Psoas muscle (tissue), 7 donors: ENCODE measurements at regions not wholly inside any gene's neighbourhood (a gene's known extent, or its start where the extent isn't known, plus 50 kb on each side); places are given as distances from the start of the nearest gene placed in this dataset.

Experiments
- ATAC-seq, 4 donors: fragments of 200-7000 bp; cut with Tn5 transposase; one replicate each; pipeline ENCODE4 v1.9.1; 2020; ENCODE audit warnings: moderate library complexity in 3 of 4, mild to moderate bottlenecking in 2 of 4
- DNase-seq, 2 donors: peaks; one replicate each; pipeline ENCODE4 v3.0.0-alpha.2; 2020
- H3K27ac ChIP-seq: fragments of 200-600 bp; one replicate; pipeline ENCODE4 v1.8.0; 2022
- H3K27me3 ChIP-seq, 3 donors: fragments of 200-600 bp in 1 of 3; one replicate each; pipeline versions ENCODE4 v1.6.1 to v1.8.0; 2013 to 2022; ENCODE audit warnings: low read length in 2 of 3, mild to moderate bottlenecking in 2 of 3, moderate library complexity in 1 of 3; ENCODE audit not compliant: insufficient read depth in 3 of 3
- H3K36me3 ChIP-seq, 2 donors: fragments of 200-600 bp in 1 of 2; one replicate each; pipeline versions ENCODE4 v1.6.1 to v1.8.0; 2013 to 2022; ENCODE audit warnings: low read depth in 1 of 2, mild to moderate bottlenecking in 1 of 2, moderate library complexity in 1 of 2; ENCODE audit not compliant: insufficient read depth in 1 of 2
- H3K4me1 ChIP-seq: fragments of 200-600 bp; one replicate; pipeline ENCODE4 v1.8.0; 2022
- H3K4me3 ChIP-seq: fragments of 200-600 bp; one replicate; pipeline ENCODE4 v1.8.0; 2022; ENCODE audit warnings: mild to moderate bottlenecking
- H3K9me3 ChIP-seq: fragments of 200-600 bp; one replicate; pipeline ENCODE4 v1.8.0; 2022
- WGBS, 3 donors: extraction: QIAGEN DNeasy Blood & Tissue Kit; methylation state at CpG; one replicate each; pipeline versions ENCODE4 v1.1.6 to v1.1.7; 2013; 5-methylcytosine and 5-hydroxymethylcytosine counted together
- intact Hi-C, 2 donors: fragments of 100-400 bp; cut with DNase I; formaldehyde crosslinking; loops; one replicate each; pipeline versions ENCODE4 v1.11.0 to v1.14.2; 2022
- TF ChIP-seq, protein P1 (sequence below): fragments of 200-600 bp; IDR thresholded peaks from one replicate; pipeline ENCODE4 v1.8.0; 2022; ENCODE audit warnings: antibody characterized with exemption
- donor health status: healthy with polysubstance abuse.
- donor health status: DM: no; HTN: no; CAD: no; lungs with moderate emphysema.
- donor health status: Bipolar disorder and iron deficiency.
- donor health status: healthy.
- donor health status: DM: yes; HTN: yes; CAD: no.
- donor health status: DM: no; HTN: no; CAD: no.
- donor health status: DM: yes; HTN: yes; CAD: no.

DNA sequence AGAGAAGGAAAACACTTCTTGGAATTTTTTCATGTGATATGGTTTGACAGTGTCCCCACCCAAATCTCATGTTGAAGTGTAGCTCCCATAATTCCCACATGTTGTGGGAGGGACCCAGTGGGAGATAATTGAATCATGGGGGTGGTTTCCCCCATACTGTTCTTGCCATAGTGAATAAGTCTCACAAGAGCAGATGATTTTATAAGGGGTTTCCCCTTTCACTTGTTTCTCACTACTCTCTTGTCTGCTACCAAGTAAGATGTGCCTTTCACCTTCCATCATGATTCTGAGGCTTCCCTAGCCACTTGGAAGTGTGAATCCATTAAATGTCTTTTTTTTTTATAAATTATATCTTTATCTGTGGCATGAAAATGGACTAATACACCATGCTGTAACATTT lies 250.7 kb downstream of the LPIN1 start:
- TF ChIP-seq, protein P1, sequence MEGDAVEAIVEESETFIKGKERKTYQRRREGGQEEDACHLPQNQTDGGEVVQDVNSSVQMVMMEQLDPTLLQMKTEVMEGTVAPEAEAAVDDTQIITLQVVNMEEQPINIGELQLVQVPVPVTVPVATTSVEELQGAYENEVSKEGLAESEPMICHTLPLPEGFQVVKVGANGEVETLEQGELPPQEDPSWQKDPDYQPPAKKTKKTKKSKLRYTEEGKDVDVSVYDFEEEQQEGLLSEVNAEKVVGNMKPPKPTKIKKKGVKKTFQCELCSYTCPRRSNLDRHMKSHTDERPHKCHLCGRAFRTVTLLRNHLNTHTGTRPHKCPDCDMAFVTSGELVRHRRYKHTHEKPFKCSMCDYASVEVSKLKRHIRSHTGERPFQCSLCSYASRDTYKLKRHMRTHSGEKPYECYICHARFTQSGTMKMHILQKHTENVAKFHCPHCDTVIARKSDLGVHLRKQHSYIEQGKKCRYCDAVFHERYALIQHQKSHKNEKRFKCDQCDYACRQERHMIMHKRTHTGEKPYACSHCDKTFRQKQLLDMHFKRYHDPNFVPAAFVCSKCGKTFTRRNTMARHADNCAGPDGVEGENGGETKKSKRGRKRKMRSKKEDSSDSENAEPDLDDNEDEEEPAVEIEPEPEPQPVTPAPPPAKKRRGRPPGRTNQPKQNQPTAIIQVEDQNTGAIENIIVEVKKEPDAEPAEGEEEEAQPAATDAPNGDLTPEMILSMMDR, result no peak
- ATAC-seq, result no peak
- peaks cover 0 to 6% (median 0%) of the 10 kb centered on the region in 3 donors for H3K27me3 ChIP-seq
- H3K4me3 ChIP-seq, result no peak overlapping the region
- no peak for DNase-seq
- intact Hi-C loops, result no loop called here
- no peak overlapping the region for H3K27ac ChIP-seq
- no peaks in the 10 kb centered on the region for H3K4me1 ChIP-seq
- H3K9me3 ChIP-seq, result no peaks in the 10 kb centered on the region
- no peaks in the 10 kb centered on the region for H3K36me3 ChIP-seq

DNA sequence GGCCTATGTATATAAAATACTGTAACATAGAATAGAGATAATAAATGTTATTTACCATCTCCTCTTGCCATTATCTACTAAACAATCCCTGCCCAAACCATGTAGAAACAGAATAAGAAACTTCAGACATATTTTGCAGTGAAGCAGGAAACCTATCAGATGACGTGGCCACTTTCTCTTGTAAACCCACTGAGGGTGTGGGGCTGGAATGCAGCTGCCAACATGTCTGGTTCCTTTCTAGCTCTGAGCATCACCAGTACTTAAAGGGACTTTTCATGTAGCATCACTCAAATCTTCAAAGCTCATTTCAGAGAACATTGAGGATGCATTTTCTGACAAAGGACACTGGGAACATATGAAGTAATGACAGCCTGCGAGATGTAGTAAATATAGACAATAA lies 251.8 kb downstream of the LPIN1 start:
- TF ChIP-seq, protein P1, result no peak
- DNase-seq, result no peak
- no peak for ATAC-seq
- H3K4me1 ChIP-seq, result no peaks in the 10 kb centered on the region
- H3K9me3 ChIP-seq, result no peaks in the 10 kb centered on the region
- no peaks in the 10 kb centered on the region for H3K36me3 ChIP-seq
- no peak overlapping the region for H3K4me3 ChIP-seq
- peaks cover 0 to 6% (median 0%) of the 10 kb centered on the region in 3 donors for H3K27me3 ChIP-seq
- no peak overlapping the region for H3K27ac ChIP-seq
- 46 to 77% (median 63%) methylated on average over 2 of the region's 2 CpGs for WGBS, 3 donors
- intact Hi-C loops, result no loop called here

DNA sequence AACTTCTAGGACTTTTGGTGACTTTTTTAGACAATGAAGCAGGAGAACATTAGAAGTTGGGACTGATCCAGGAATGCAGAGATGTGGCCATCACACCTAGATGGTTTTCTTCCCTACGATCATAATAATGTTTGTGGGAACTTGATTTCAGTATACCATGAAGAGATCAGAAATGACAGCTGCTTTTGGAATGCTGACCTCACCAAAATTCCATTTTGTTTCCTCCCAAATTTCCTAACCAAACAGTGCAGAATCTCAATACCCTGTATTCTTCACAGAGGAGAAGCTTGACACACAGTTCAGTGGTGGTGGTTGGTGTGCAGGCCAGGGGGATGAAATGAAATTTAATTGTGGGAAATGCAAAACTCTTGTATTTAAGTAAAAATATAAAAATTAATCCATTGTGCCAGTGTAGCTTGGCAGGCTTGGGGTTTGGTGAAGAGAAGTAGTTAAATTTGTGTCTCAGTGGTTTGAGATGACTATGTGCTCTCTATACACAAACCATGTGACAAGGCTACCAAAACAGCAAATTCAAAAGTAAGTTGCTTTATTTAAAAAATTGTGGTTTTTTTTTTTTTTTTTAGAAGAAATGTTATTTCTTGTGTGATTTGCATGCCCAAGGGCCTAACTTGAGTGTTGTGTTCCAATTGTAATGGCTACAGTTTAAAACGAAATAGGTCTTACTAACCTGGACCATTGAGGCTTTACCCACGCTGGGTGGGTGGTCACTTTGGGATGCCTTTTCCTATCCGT lies 252.4 kb downstream of the LPIN1 start:
- H3K9me3 ChIP-seq, result no peaks in the 10 kb centered on the region
- DNase-seq, result no peak
- WGBS, 3 donors, result 76 to 81% (median 77%) methylated on average over 4 of the region's 4 CpGs
- no peaks in the 10 kb centered on the region for H3K4me1 ChIP-seq
- TF ChIP-seq, protein P1, result no peak
- ATAC-seq, result no peak
- intact Hi-C loops, result no loop called here
- H3K27me3 ChIP-seq, result peaks cover 0 to 6% (median 0%) of the 10 kb centered on the region in 3 donors
- no peak overlapping the region for H3K27ac ChIP-seq
- H3K36me3 ChIP-seq, result no peaks in the 10 kb centered on the region
- no peak overlapping the region for H3K4me3 ChIP-seq

DNA sequence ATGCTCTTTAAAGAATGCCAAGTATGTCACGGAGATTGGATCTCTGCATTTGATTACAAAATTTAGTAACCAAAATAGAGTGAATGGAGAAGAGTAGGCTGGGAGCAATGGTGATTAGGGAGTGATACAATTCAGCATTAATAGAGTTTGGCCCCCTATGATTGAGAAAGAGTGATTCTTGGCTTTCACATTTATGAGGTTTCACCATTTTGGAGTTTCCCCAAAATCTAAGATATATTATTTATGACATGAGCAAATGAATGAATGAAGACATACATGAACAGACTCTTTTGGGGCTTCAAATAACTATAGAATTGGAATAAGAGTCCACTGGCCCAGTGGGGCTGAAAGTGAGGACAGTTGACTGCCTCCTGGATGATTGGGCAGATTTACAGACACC lies 255.2 kb downstream of the LPIN1 start:
- H3K4me3 ChIP-seq, result no peak overlapping the region
- no peak for ATAC-seq
- no peaks in the 10 kb centered on the region for H3K9me3 ChIP-seq
- WGBS, 3 donors, result 69 to 83% (median 76%) methylated on average over 1 of the region's 1 CpG
- no peaks in the 10 kb centered on the region for H3K36me3 ChIP-seq
- H3K27me3 ChIP-seq, result peaks cover 0 to 6% (median 0%) of the 10 kb centered on the region in 3 donors
- H3K4me1 ChIP-seq, result no peaks in the 10 kb centered on the region
- intact Hi-C loops, result no loop called here
- DNase-seq, result no peak
- no peak overlapping the region for H3K27ac ChIP-seq
- TF ChIP-seq, protein P1, result no peak

DNA sequence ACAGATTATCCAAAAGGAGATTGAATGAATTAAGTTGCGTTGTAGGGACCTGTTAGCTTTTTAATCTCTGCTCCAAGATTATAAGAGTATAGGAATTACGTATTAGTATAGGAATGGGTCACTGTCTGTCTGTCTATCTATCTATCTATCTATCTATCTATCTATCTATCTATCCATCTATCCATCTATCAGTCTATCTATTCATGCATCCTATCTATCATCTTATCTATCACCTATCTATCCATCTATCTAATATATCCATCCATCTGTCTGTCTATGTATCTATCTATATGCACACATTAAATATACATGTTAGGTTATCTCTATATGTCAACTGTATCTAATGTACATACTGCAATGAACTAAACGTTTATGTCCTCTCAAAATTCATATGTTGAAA lies 255.8 kb downstream of the LPIN1 start:
- WGBS, 3 donors, result 61 to 82% (median 62%) methylated on average over 3 of the region's 3 CpGs
- TF ChIP-seq, protein P1, result no peak
- peaks cover 0 to 6% (median 0%) of the 10 kb centered on the region in 3 donors for H3K27me3 ChIP-seq
- no peaks in the 10 kb centered on the region for H3K4me1 ChIP-seq
- DNase-seq (no peak), ATAC-seq (no peak)
- no peaks in the 10 kb centered on the region for H3K9me3 ChIP-seq
- intact Hi-C loops, result no loop called here
- no peak overlapping the region for H3K4me3 ChIP-seq
- no peaks in the 10 kb centered on the region for H3K36me3 ChIP-seq
- H3K27ac ChIP-seq, result no peak overlapping the region
